SK-N-SH (cell line): ENCODE measurements at regions not wholly inside any gene's neighbourhood (a gene's known extent, or its start where the extent isn't known, plus 50 kb on each side); places are given as distances from the start of the nearest gene placed in this dataset.

Source experiments
- CTCF ChIA-PET: fragments of 300-600, 350-600 bp; formaldehyde crosslinking; extraction: SDS; loops from one replicate; lab custom pipeline; 2021; lab: Yijun Ruan, JAX
- POLR2A ChIA-PET: fragments of 350-600 bp; sonication (Branson Sonifier 250); formaldehyde crosslinking; extraction: SDS; loops from one replicate; lab custom pipeline; 2020; ENCODE audit warnings: antibody characterized with exemption, inconsistent platforms; lab: Yijun Ruan, JAX
- DNase-seq: peaks from one replicate; pipeline ENCODE4 v3.0.0; 2012
- H2AFZ ChIP-seq: fragments of 200-600 bp; sonication (generic); 2 replicates; pipeline ENCODE4 v1.8.1; 2016; ENCODE audit warnings: antibody characterized with exemption, mild to moderate bottlenecking, low read depth
- H3F3A ChIP-seq: fragments of 200-600 bp; sonication (generic); replicated peaks from 2 replicates; pipeline ENCODE3; 2016; ENCODE audit warnings: antibody characterized with exemption, mild to moderate bottlenecking; ENCODE audit not compliant: insufficient read depth
- H3K27ac ChIP-seq, 2 experiments: fragments of 200-500 bp in 1 of 2; fragments of 200-600 bp in 1 of 2; sonication (Bioruptor generic) in 1 of 2; sonication (generic), shearing (Covaris generic) in 1 of 2; 2 replicates each; pipeline versions ENCODE4 v1.5.1 to v1.6.1; 2014 to 2016; ENCODE audit warnings: low read depth in 2 of 2, inconsistent platforms in 1 of 2, low read length in 1 of 2, mild to moderate bottlenecking in 1 of 2, mixed read lengths in 1 of 2
- H3K27me3 ChIP-seq: fragments of 200-600 bp; sonication (generic), shearing (Covaris generic); 2 replicates; pipeline ENCODE4 v1.6.1; 2016; ENCODE audit warnings: mixed run types; ENCODE audit not compliant: insufficient read depth
- H3K36me3 ChIP-seq, 2 experiments: fragments of 200-500 bp in 1 of 2; fragments of 200-600 bp in 1 of 2; sonication (Bioruptor generic) in 1 of 2; sonication (generic) in 1 of 2; replicated peaks in 1 of 2; 2 replicates each; pipeline versions ENCODE3 to v1.5.1; 2014 to 2016; ENCODE audit warnings: low read length in 1 of 2, mild to moderate bottlenecking in 1 of 2; ENCODE audit not compliant: insufficient read depth in 2 of 2, control insufficient read depth in 1 of 2
- H3K4me1 ChIP-seq, 2 experiments: fragments of 200-500 bp in 1 of 2; fragments of 200-600 bp in 1 of 2; sonication (Bioruptor generic) in 1 of 2; sonication (generic), shearing (Covaris generic) in 1 of 2; 2 replicates each; pipeline versions ENCODE4 v1.5.1 to v1.6.1; 2014 to 2016; ENCODE audit warnings: low read depth in 1 of 2, low read length in 1 of 2, mixed run types in 1 of 2; ENCODE audit not compliant: insufficient read depth in 2 of 2, control insufficient read depth in 1 of 2
- H3K4me2 ChIP-seq: fragments of 200-600 bp; sonication (generic), shearing (Covaris generic); 2 replicates; pipeline ENCODE4 v1.6.1; 2017; ENCODE audit warnings: mixed run types
- H3K4me3 ChIP-seq, 2 experiments: fragments of 200-500 bp in 1 of 2; fragments of 200-600 bp in 1 of 2; sonication (Bioruptor generic) in 1 of 2; sonication (generic), shearing (Covaris generic) in 1 of 2; 2 replicates each; pipeline versions ENCODE4 v1.5.1 to v1.8.1; 2014 to 2016; ENCODE audit warnings: low read depth in 2 of 2, inconsistent platforms in 1 of 2, low read length in 1 of 2, mild to moderate bottlenecking in 1 of 2, mixed read lengths in 1 of 2, moderate library complexity in 1 of 2
- H3K79me2 ChIP-seq: fragments of 200-600 bp; sonication (generic); 2 replicates; pipeline ENCODE4 v1.8.1; 2017; ENCODE audit warnings: mild to moderate bottlenecking; ENCODE audit not compliant: insufficient read depth
- H3K9ac ChIP-seq: fragments of 200-600 bp; sonication (generic); 2 replicates; pipeline ENCODE4 v1.6.1; 2017; ENCODE audit warnings: mixed run types
- H3K9me2 ChIP-seq: fragments of 200-600 bp; sonication (generic); 2 replicates; pipeline ENCODE4 v1.6.1; 2017; ENCODE audit warnings: mixed run types
- H3K9me3 ChIP-seq: fragments of 200-600 bp; sonication (generic); 2 replicates; pipeline ENCODE4 v1.6.1; 2017; ENCODE audit warnings: mixed run types, mild to moderate bottlenecking, moderate library complexity
- H4K20me1 ChIP-seq: fragments of 200-600 bp; sonication (generic); 2 replicates; pipeline ENCODE4 v1.6.1; 2017; ENCODE audit warnings: mild to moderate bottlenecking, mixed run types; ENCODE audit not compliant: insufficient read depth
- CHD2 ChIP-seq: fragments of 150-350 bp; IDR thresholded peaks from 2 replicates; pipeline ENCODE4 v1.6.1; 2018; ENCODE audit warnings: low read length; ENCODE audit not compliant: partially characterized antibody
- CTCF ChIP-seq: fragments of 200-600 bp; sonication (generic); IDR thresholded peaks from 2 replicates; pipeline ENCODE4 v1.6.1; 2017; ENCODE audit warnings: antibody characterized with exemption, mild to moderate bottlenecking, moderate library complexity
- EP300 ChIP-seq, 2 experiments: IDR thresholded peaks; 2 replicates each; pipeline versions ENCODE4 v1.4.0 to v1.6.1; 2012; ENCODE audit warnings: borderline replicate concordance in 1 of 2, low read depth in 1 of 2, low read length in 1 of 2
- FOXJ3 ChIP-seq: sonication (generic); formaldehyde crosslinking; IDR thresholded peaks from 2 replicates; pipeline ENCODE4 v1.5.1; 2020; ENCODE audit warnings: mild to moderate bottlenecking, missing genetic modification reagents
- FOXM1 ChIP-seq: IDR thresholded peaks from 2 replicates; pipeline ENCODE4 v1.4.0; 2012; ENCODE audit warnings: low read depth, mild to moderate bottlenecking
- GABPA ChIP-seq: IDR thresholded peaks from 2 replicates; pipeline ENCODE4 v1.4.0; 2012; ENCODE audit warnings: low read depth, mild to moderate bottlenecking
- IRF3 ChIP-seq: fragments of 150-350 bp; IDR thresholded peaks from 2 replicates; pipeline ENCODE4 v1.6.1; 2016; ENCODE audit warnings: mild to moderate bottlenecking, low read depth, low read length
- MAX ChIP-seq: IDR thresholded peaks from 2 replicates; pipeline ENCODE4 v1.4.0; 2012; ENCODE audit warnings: low read depth
- NFIC ChIP-seq: IDR thresholded peaks from 2 replicates; pipeline ENCODE4 v1.4.0; 2012; ENCODE audit warnings: borderline replicate concordance
- PBX3 ChIP-seq: IDR thresholded peaks from 2 replicates; pipeline ENCODE4; 2012
- POLR2AphosphoS5 ChIP-seq: IDR thresholded peaks from 2 replicates; pipeline ENCODE4 v1.6.1; 2012; ENCODE audit warnings: low read depth, low read length
- RAD21 ChIP-seq: IDR thresholded peaks from 2 replicates; pipeline ENCODE4 v1.6.1; 2012; ENCODE audit warnings: mild to moderate bottlenecking, low read length
- REST ChIP-seq: IDR thresholded peaks from 2 replicates; pipeline ENCODE4 v1.6.1; 2012; ENCODE audit warnings: mild to moderate bottlenecking, low read depth, low read length, moderate library complexity
- SMC3 ChIP-seq: IDR thresholded peaks from 2 replicates; pipeline ENCODE4 v1.6.1; 2012; ENCODE audit warnings: low read depth, low read length, improper control_type of control experiment
- TAF1 ChIP-seq: IDR thresholded peaks from 2 replicates; pipeline ENCODE4 v1.6.1; 2012; ENCODE audit warnings: low read depth, mild to moderate bottlenecking, low read length, moderate library complexity, borderline replicate concordance
- TEAD4 ChIP-seq: IDR thresholded peaks from 2 replicates; pipeline ENCODE4 v1.4.0; 2012; ENCODE audit warnings: mild to moderate bottlenecking, borderline replicate concordance; ENCODE audit not compliant: insufficient read depth
- USF1 ChIP-seq: IDR thresholded peaks from 2 replicates; pipeline ENCODE4 v1.4.0; 2012; ENCODE audit warnings: low read depth, borderline replicate concordance
- YY1 ChIP-seq: IDR thresholded peaks from 2 replicates; pipeline ENCODE4 v1.4.0; 2012; ENCODE audit warnings: low read depth, mild to moderate bottlenecking
- WGBS: methylation state at CpG from one replicate; pipeline ENCODE4 v1.1.6; 2017; ENCODE audit warnings: low lambda C conversion rate; 5-methylcytosine and 5-hydroxymethylcytosine counted together

- DNase-seq: no peak
- Histone ChIP-seq H3K4me1 (peaks cover 0 to 15% of the 10 kb centered on the region in 2 experiments; a peak in 2 of 4 replicates), H3K27ac (no peak overlapping the region), H3K9ac (no peak overlapping the region), H3K4me2 (no peak overlapping the region), H2AFZ (no peak overlapping the region), H3K4me3 (no peak overlapping the region), H3K27me3 (no peaks in the 10 kb centered on the region), H3F3A (no peaks in the 10 kb centered on the region), H3K9me2 (no peaks in the 10 kb centered on the region), H3K79me2 (no peaks in the 10 kb centered on the region), H4K20me1 (no peaks in the 10 kb centered on the region), H3K9me3 (no peaks in the 10 kb centered on the region), H3K36me3 (no peaks in the 10 kb centered on the region)
- ChIA-PET CTCF (no interaction called here), POLR2A (no interaction called here)
- TF ChIP-seq NFIC (no peak), GABPA (no peak), SMC3 (no peak), USF1 (no peak), PBX3 (no peak), IRF3 (no peak), MAX (no peak), POLR2AphosphoS5 (no peak), YY1 (no peak), TEAD4 (no peak), FOXJ3 (CRISPR knock-in tag) (no peak), CTCF (no peak), REST (no peak), TAF1 (no peak), CHD2 (no peak), EP300 (IDR thresholded peaks at IDR 0.05; ENCODE audit: borderline replicate concordance in 1 of 2, low read depth in 1 of 2, low read length in 1 of 2) (no peak), FOXM1 (no peak), RAD21 (no peak)
- WGBS: 86% methylated on average over 4 of the region's 4 CpGs
Measured at GRCh38 chr10:88038268-88038667, 174.8 kb downstream of the PTEN start.
